ENCODE measurements at regions not wholly inside any gene's neighbourhood (a gene's known extent, or its start where the extent isn't known, plus 50 kb on each side); places are given as distances from the start of the nearest gene placed in this dataset.
"Not testable (repeated sequence)": the region's sequence is repeated elsewhere in the genome, so short reads cannot be mapped to it uniquely, and the experiment has no call there.

DNA sequence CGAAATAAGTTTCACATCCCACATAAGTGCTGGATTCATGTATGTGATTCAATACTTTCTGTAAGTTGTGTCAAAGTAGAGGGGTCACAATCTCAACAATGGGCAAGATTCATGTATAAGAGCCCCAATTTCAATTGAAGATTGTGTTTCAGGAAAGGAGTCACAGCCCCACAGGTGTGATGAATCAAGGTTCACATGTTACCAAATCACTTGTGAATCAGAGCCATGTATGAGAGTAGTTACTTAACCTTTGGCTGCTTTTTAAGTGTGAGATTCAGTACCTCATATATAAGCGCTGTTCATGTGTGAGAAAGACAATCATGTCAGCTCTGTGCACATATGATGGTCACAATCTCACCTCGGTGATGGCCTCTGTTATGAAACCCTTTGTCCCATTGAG lies 1100.0 kb upstream of the AMELY start:
- Histone ChIP-seq H3K27ac (no peak overlapping the region), H3K9me3 (no peaks in the 10 kb centered on the region), H3K27me3 (no peaks in the 10 kb centered on the region), H3K4me3 (no peak overlapping the region), H3K4me1 (no peaks in the 10 kb centered on the region), H3K36me3 (no peaks in the 10 kb centered on the region)
- in situ Hi-C loops (cut with MboI; ENCODE audit: low sequenced_read_pairs in 4 of 4) = no loop called here
- intact Hi-C loops (cut with DNase I; ENCODE audit: low total_unique reads) = no loop called here
- TF ChIP-seq POLR2A (IDR thresholded peaks at IDR 0.05) = no peak
- ATAC-seq (no peak), DNase-seq (no peak)

DNA sequence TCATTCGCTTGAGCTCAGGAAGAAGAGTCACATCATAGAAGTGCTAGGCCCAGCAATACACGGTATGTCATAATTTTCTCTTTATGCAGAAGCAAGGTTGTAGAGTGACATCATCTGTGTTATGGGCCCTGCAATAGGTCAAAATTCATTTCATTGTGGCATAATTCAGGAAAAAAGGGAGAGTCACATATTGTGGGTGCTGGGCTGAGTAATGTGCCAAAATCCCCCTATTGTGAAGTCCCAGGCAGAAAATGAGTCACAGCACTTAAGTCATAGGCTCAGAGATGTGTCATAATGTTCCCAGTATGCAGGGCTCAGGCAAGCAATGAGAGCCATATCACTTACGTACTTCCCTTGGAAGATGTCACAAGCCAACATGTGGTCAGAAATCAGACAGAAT lies 1092.6 kb upstream of the AMELY start:
- no peaks in the 10 kb centered on the region for H3K36me3 ChIP-seq
- no peak overlapping the region for H3K4me3 ChIP-seq
- no peaks in the 10 kb centered on the region for H3K9me3 ChIP-seq
- intact Hi-C loops (cut with DNase I; ENCODE audit: low total_unique reads) = no loop called here
- no peaks in the 10 kb centered on the region for H3K27me3 ChIP-seq
- no peak for ATAC-seq
- H3K27ac ChIP-seq = no peak overlapping the region
- TF ChIP-seq, protein P1, sequence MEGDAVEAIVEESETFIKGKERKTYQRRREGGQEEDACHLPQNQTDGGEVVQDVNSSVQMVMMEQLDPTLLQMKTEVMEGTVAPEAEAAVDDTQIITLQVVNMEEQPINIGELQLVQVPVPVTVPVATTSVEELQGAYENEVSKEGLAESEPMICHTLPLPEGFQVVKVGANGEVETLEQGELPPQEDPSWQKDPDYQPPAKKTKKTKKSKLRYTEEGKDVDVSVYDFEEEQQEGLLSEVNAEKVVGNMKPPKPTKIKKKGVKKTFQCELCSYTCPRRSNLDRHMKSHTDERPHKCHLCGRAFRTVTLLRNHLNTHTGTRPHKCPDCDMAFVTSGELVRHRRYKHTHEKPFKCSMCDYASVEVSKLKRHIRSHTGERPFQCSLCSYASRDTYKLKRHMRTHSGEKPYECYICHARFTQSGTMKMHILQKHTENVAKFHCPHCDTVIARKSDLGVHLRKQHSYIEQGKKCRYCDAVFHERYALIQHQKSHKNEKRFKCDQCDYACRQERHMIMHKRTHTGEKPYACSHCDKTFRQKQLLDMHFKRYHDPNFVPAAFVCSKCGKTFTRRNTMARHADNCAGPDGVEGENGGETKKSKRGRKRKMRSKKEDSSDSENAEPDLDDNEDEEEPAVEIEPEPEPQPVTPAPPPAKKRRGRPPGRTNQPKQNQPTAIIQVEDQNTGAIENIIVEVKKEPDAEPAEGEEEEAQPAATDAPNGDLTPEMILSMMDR (IDR thresholded peaks at IDR 0.05 in 4 of 5, conservative IDR thresholded peaks at IDR 0.05 in 1 of 5) = no peak
- no peak for TF ChIP-seq POLR2A (IDR thresholded peaks at IDR 0.05)
- no peak for DNase-seq
- in situ Hi-C loops (cut with MboI; ENCODE audit: low sequenced_read_pairs in 4 of 4) = no loop called here
- H3K4me1 ChIP-seq = no peaks in the 10 kb centered on the region

DNA sequence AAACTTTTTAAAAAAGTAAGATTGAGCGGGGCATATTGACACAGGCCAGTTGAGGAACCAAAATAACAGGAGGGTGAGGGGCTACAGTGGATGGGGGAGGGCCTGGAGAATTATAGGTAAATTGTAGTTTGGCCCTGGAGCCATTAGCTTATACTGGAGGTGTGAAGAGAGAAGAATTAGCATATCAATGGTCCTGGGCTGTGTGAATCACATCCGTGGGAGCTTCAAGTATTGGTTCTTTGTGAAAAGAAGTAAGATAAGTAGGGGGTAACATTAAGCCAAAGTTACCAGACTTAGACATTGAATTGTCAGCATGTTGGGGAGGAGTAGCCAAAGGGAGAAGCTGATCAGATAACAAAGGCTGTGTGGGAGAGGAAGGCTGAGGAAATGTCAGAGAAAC lies 1085.2 kb upstream of the AMELY start:
- Histone ChIP-seq H3K36me3 (no peaks in the 10 kb centered on the region), H3K4me1 (no peaks in the 10 kb centered on the region), H3K27me3 (no peaks in the 10 kb centered on the region), H3K9me3 (no peaks in the 10 kb centered on the region), H3K4me3 (no peak overlapping the region), H3K27ac (no peak overlapping the region)
- intact Hi-C loops (cut with DNase I; ENCODE audit: low total_unique reads) (no loop called here), in situ Hi-C loops (cut with MboI; ENCODE audit: low sequenced_read_pairs in 4 of 4) (no loop called here)
- no peak for ATAC-seq
- TF ChIP-seq, protein P1 (IDR thresholded peaks at IDR 0.05 in 4 of 5, conservative IDR thresholded peaks at IDR 0.05 in 1 of 5) = no peak
- no peak for TF ChIP-seq POLR2A (IDR thresholded peaks at IDR 0.05)
- no peak for DNase-seq

DNA sequence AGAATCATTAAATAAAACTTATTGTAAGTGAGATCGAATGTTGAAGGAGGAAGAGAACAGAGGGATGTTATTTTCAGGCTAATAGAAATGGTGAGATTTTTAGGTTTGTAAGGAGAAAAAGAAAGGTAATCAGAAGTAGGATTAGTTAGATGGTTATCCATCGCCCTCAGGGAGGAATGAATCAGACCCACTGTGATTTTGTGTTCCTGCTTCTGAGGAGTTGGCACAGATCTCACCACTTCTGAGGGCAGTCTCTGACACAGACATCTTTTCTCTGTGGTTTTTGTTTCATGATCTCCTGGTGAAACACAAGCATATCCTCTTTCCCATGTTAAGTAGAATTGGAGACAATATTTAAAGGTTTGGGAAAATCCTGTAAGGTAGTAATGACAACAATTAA lies 1083.2 kb upstream of the AMELY start:
- H3K4me3 ChIP-seq; H3K36me3 ChIP-seq; intact Hi-C loops (cut with DNase I; ENCODE audit: low total_unique reads); in situ Hi-C loops (cut with MboI; ENCODE audit: low sequenced_read_pairs in 4 of 4); H3K27ac ChIP-seq; DNase-seq; H3K4me1 ChIP-seq; H3K27me3 ChIP-seq; H3K9me3 ChIP-seq; ATAC-seq: not testable (repeated sequence)

DNA sequence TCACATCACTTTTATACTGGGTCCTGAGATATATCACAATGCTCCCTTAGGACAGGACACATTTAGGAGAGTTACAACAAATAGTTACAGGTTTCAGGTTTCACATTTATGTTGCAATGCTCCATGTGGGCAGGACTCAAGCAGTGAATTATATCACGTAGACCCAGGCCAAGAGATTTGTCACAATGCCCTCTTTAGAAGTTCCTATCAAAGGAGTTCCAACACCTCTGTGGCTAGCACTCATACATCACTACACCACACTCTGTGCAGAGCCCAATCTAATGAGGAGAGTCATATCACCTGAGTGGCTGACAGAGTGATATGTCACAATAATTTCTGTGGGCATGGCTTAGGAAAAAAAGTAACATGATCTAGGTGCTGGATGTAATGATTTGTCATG lies 1068.2 kb upstream of the AMELY start:
- Histone ChIP-seq H3K36me3 (no peaks in the 10 kb centered on the region), H3K9me3 (no peaks in the 10 kb centered on the region), H3K4me3 (no peak overlapping the region), H3K27ac (peak overlapping the region in 1 of 4 donors; percentile 41), H3K27me3 (no peaks in the 10 kb centered on the region), H3K4me1 (no peaks in the 10 kb centered on the region)
- peak; percentile 88 to 96 for ATAC-seq
- intact Hi-C loops (cut with DNase I; ENCODE audit: low total_unique reads) (no loop called here), in situ Hi-C loops (cut with MboI; ENCODE audit: low sequenced_read_pairs in 4 of 4) (no loop called here)
- TF ChIP-seq, protein P1 (IDR thresholded peaks at IDR 0.05 in 4 of 5, conservative IDR thresholded peaks at IDR 0.05 in 1 of 5) = no peak
- no peak for TF ChIP-seq POLR2A (IDR thresholded peaks at IDR 0.05)
- peak; percentile 2 to 27 for DNase-seq

DNA sequence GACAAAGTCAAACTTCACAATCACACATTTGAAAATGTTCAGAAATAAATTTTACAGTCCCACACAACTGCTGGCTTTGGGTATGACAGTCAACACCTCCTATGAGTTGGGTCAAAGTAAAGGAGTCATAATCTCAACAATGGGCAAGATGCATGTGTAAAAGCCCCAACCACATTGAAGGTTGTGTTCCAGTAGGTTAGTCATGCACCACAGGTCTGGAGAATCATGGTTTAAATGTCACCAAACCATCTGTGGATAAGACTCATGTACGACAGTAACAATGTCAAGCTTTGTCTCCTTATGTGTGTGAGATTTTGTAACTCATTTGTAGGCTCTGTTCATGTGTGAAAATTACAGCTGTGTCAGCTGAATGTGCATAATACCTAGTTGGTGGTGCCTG lies 1065.7 kb upstream of the AMELY start:
- H3K27ac ChIP-seq = no peak overlapping the region
- intact Hi-C loops (cut with DNase I; ENCODE audit: low total_unique reads) = no loop called here

More for the DNA sequence above, 1065.7 kb upstream of the AMELY start:
- ATAC-seq = no peak
- H3K4me3 ChIP-seq = no peak overlapping the region
- no peak for TF ChIP-seq POLR2A (IDR thresholded peaks at IDR 0.05)
- TF ChIP-seq, protein P1 (IDR thresholded peaks at IDR 0.05 in 4 of 5, conservative IDR thresholded peaks at IDR 0.05 in 1 of 5) = no peak
- in situ Hi-C loops (cut with MboI; ENCODE audit: low sequenced_read_pairs in 4 of 4) = no loop called here
- DNase-seq = no peak
- H3K9me3 ChIP-seq = no peaks in the 10 kb centered on the region
- H3K27me3 ChIP-seq = no peaks in the 10 kb centered on the region
- H3K4me1 ChIP-seq = no peaks in the 10 kb centered on the region
- no peaks in the 10 kb centered on the region for H3K36me3 ChIP-seq

Data from gastrocnemius medialis (tissue), 4 donors.